ENCODE measurements at regions not wholly inside any gene's neighbourhood (a gene's known extent, or its start where the extent isn't known, plus 50 kb on each side); places are given as distances from the start of the nearest gene placed in this dataset.

GRCh38 chr15:58298879-58299850 is 132.6 kb upstream of the LIPC start:
- Histone ChIP-seq H3K27me3 (no peaks in the 10 kb centered on the region), H3K27ac (no peak overlapping the region), H3K9me3 (no peaks in the 10 kb centered on the region), H3K36me3 (no peaks in the 10 kb centered on the region), H3K4me3 (ENCODE audit: low read depth in 1 of 2, low read length in 1 of 2) (no peak overlapping the region), H3K4me1 (ENCODE audit: control insufficient read depth in 1 of 2, insufficient read depth in 1 of 2, low read depth in 1 of 2, low read length in 1 of 2) (no peaks in the 10 kb centered on the region)
- no peak for TF ChIP-seq CTCF (IDR thresholded peaks at IDR 0.05)

- H3K27me3 ChIP-seq, result no peaks in the 10 kb centered on the region
- H3K4me1 ChIP-seq (ENCODE audit: control insufficient read depth in 1 of 2, insufficient read depth in 1 of 2, low read depth in 1 of 2, low read length in 1 of 2), result no peaks in the 10 kb centered on the region
- no peak for TF ChIP-seq CTCF (IDR thresholded peaks at IDR 0.05)
- H3K27ac ChIP-seq, result no peak overlapping the region
- H3K36me3 ChIP-seq, result no peaks in the 10 kb centered on the region
- no peaks in the 10 kb centered on the region for H3K9me3 ChIP-seq
- no peak overlapping the region for H3K4me3 ChIP-seq (ENCODE audit: low read depth in 1 of 2, low read length in 1 of 2)
These were observed 129.0 kb upstream of the LIPC start for GRCh38 chr15:58302832-58303231.

GRCh38 chr15:58303236-58303635 is 128.6 kb upstream of the LIPC start:
- no peak overlapping the region for H3K27ac ChIP-seq
- H3K4me1 ChIP-seq (ENCODE audit: control insufficient read depth in 1 of 2, insufficient read depth in 1 of 2, low read depth in 1 of 2, low read length in 1 of 2), result no peaks in the 10 kb centered on the region
- no peaks in the 10 kb centered on the region for H3K36me3 ChIP-seq
- H3K9me3 ChIP-seq, result no peaks in the 10 kb centered on the region
- no peak for TF ChIP-seq CTCF (IDR thresholded peaks at IDR 0.05)
- no peak overlapping the region for H3K4me3 ChIP-seq (ENCODE audit: low read depth in 1 of 2, low read length in 1 of 2)
- no peaks in the 10 kb centered on the region for H3K27me3 ChIP-seq

GRCh38 chr15:58306591-58307312 is 125.0 kb upstream of the LIPC start:
- H3K27me3 ChIP-seq, result no peaks in the 10 kb centered on the region
- no peaks in the 10 kb centered on the region for H3K9me3 ChIP-seq
- no peak overlapping the region for H3K4me3 ChIP-seq (ENCODE audit: low read depth in 1 of 2, low read length in 1 of 2)
- H3K36me3 ChIP-seq, result no peaks in the 10 kb centered on the region
- H3K27ac ChIP-seq, result no peak overlapping the region
- no peak for TF ChIP-seq CTCF (IDR thresholded peaks at IDR 0.05)
- no peaks in the 10 kb centered on the region for H3K4me1 ChIP-seq (ENCODE audit: control insufficient read depth in 1 of 2, insufficient read depth in 1 of 2, low read depth in 1 of 2, low read length in 1 of 2)

GRCh38 chr15:58307313-58307961 is 124.4 kb upstream of the LIPC start:
- no peak overlapping the region for H3K27ac ChIP-seq
- H3K27me3 ChIP-seq, result no peaks in the 10 kb centered on the region
- no peak overlapping the region for H3K4me3 ChIP-seq (ENCODE audit: low read depth in 1 of 2, low read length in 1 of 2)
- no peak for TF ChIP-seq CTCF (IDR thresholded peaks at IDR 0.05)
- H3K36me3 ChIP-seq, result no peaks in the 10 kb centered on the region
- H3K9me3 ChIP-seq, result no peaks in the 10 kb centered on the region
- no peaks in the 10 kb centered on the region for H3K4me1 ChIP-seq (ENCODE audit: control insufficient read depth in 1 of 2, insufficient read depth in 1 of 2, low read depth in 1 of 2, low read length in 1 of 2)
